ENCODE measurements at regions not wholly inside any gene's neighbourhood (a gene's known extent, or its start where the extent isn't known, plus 50 kb on each side); places are given as distances from the start of the nearest gene placed in this dataset.
"Not testable (repeated sequence)": the region's sequence is repeated elsewhere in the genome, so short reads cannot be mapped to it uniquely, and the experiment has no call there.

- DNase-seq (no peak), ATAC-seq (no peak)
- no peaks in the 10 kb centered on the region for H3K4me1 ChIP-seq
- intact Hi-C loops (cut with DNase I), result loop anchor here in 1 of 2 donors (10.0 kb wide), 1 partner anchor 237 kb away; no protein-coding TSS in a partner anchor
- H3K9me3 ChIP-seq, result no peaks in the 10 kb centered on the region
- no peaks in the 10 kb centered on the region for H3K27me3 ChIP-seq
- TF ChIP-seq CTCF (IDR thresholded peaks at IDR 0.05), result no peak
- H3K27ac ChIP-seq, result no peak overlapping the region
- peaks cover 0 to 10% of the 10 kb centered on the region in 2 donors for H3K36me3 ChIP-seq
- H3K4me3 ChIP-seq, result no peak overlapping the region
These were observed 111.9 kb upstream of the CHD2 start for GRCh38 chr15:92788196-92788595.

- not testable (repeated sequence) for H3K9me3 ChIP-seq, H3K27ac ChIP-seq, ATAC-seq, H3K4me1 ChIP-seq, H3K27me3 ChIP-seq, H3K4me3 ChIP-seq
- peak in 1 of 4 donors; percentile 51 for DNase-seq
- peaks cover 0 to 10% of the 10 kb centered on the region in 2 donors for H3K36me3 ChIP-seq
- intact Hi-C loops (cut with DNase I), result loop anchor here in 1 of 2 donors (10.0 kb wide), 1 partner anchor 236 kb away; no protein-coding TSS in a partner anchor
These were observed 111.3 kb upstream of the CHD2 start for GRCh38 chr15:92788793-92789192.

DNA sequence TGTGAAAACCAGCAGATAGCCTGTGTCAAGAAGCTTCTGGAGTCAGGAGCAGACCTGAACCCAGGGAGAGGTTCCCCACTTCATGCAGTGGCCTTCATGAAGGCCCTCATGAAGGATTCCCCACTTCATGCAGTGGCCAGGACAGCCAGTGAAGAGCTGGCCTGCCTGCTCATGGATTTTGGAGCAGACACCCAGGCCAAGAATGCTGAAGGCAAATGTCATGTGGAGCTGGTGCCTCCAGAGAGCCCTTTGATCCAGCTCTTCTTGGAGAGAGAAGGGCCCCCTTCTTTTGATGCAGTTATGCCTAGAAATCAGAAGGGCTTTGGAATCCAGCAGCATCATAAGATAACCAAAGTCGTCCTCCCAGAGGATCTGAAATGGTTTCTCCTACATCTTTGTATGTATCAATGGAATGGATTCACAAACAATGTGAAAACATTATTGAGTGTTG, 103.9 kb upstream of the CHD2 start:
- DNase-seq, result no peak
- no peak for TF ChIP-seq CTCF (IDR thresholded peaks at IDR 0.05)
- H3K4me3 ChIP-seq, result no peak overlapping the region
- H3K36me3 ChIP-seq, result no peaks in the 10 kb centered on the region
- no peaks in the 10 kb centered on the region for H3K9me3 ChIP-seq
- no peak overlapping the region for H3K27ac ChIP-seq
- intact Hi-C loops (cut with DNase I), result no loop called here
- H3K27me3 ChIP-seq, result no peaks in the 10 kb centered on the region
- no peak for ATAC-seq
- peaks cover 4 to 18% of the 10 kb centered on the region in 2 donors for H3K4me1 ChIP-seq

DNA sequence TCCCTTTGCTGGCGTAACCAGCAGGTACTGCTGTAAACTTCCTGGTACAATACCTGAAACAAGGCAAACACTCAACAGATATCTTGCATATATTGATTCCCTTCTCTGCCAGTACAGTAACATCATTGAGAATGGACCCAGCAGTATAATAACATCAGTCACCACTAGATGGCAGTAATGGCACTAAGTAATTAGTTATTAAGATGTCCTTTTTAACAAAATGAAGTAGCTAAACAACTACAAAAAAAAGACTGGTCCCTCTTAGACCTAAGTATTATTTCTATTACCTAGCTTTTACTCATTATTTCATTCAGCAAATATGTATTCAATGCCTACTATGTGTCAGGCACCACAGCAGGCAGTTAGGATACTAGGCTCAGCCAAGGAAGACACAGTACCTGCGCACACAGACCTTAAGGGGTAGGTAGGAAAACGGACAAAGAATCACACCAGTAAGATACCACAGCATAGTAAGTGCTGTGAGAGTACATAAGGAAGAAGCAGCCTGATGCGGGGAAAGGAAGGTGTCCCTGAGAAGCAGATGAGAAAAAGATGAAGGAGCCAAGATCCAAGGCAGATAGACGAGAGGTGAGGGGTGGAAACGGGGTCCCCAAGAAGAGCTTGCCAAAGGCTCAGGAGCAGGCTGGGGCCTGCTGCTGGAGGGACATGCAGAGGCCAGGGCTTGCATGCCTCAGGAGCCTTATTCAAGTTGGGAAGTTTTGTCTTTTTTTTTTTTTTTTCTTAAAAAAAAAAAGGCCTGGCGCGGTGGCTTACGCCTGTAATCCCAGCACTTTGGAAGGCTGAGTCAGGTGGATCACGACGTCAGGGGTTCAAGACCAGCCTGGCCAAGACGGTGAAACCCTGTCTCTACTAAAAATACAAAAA, 102.7 kb upstream of the CHD2 start:
- Histone ChIP-seq H3K27me3 (no peaks in the 10 kb centered on the region), H3K27ac (peak overlapping the region; percentile 60 to 72), H3K36me3 (no peaks in the 10 kb centered on the region), H3K9me3 (no peaks in the 10 kb centered on the region), H3K4me1 (peaks cover 15 to 30% of the 10 kb centered on the region in 2 donors), H3K4me3 (no peak overlapping the region)
- peak in 3 of 4 donors; percentile 18 to 84 (median 69) for DNase-seq
- peak; percentile 82 to 85 for TF ChIP-seq CTCF (IDR thresholded peaks at IDR 0.05)
- peak; percentile 78 for ATAC-seq
- intact Hi-C loops (cut with DNase I), result no loop called here

- no peaks in the 10 kb centered on the region for H3K36me3 ChIP-seq
- no peak for TF ChIP-seq CTCF (IDR thresholded peaks at IDR 0.05)
- H3K4me1 ChIP-seq, result peaks cover 27 to 56% of the 10 kb centered on the region in 2 donors
- no peak overlapping the region for H3K27ac ChIP-seq
- H3K27me3 ChIP-seq, result no peaks in the 10 kb centered on the region
- ATAC-seq, result no peak
- DNase-seq, result peak in 1 of 4 donors; percentile 13
- no peaks in the 10 kb centered on the region for H3K9me3 ChIP-seq
- H3K4me3 ChIP-seq, result no peak overlapping the region
- intact Hi-C loops (cut with DNase I), result loop anchor here in 1 of 2 donors (5.0 kb wide), 1 partner anchor 117 kb away; no protein-coding TSS in a partner anchor
These were observed 100.1 kb upstream of the CHD2 start for GRCh38 chr15:92800013-92800412.

DNA sequence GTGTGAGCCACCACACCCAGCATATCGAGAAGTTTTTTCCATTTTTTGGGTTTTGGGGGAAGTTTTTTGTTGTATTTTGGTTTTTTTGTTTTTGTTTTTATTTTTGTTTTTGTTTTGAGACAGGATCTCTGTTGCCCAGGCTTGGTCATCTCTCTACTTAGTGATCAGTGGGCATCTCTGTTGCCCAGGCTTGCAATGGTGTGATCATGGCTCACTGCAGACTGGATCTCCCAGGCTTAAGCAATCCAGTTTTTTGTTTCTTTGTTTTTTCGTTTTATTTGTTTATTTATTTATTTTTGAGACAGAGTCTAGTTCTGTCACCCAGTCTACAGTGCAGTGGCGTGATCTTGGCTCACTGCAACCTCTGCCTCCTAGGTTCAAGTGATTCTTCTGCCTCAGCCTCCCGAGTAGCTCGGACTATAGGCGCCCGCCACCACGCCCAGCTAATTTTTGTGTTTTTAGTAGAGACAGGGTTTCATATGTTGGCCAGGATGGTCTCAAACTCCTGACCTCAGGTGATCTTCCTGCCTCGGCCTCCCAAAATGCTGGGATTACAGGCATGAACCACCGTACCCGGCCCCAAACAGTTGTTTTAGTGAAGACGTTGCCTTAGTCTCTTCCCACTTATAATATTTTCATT, 99.6 kb upstream of the CHD2 start:
- intact Hi-C loops (cut with DNase I), result loop anchor here in 1 of 2 donors (5.0 kb wide), 1 partner anchor 117 kb away; no protein-coding TSS in a partner anchor
- peaks cover 33 to 62% of the 10 kb centered on the region in 2 donors for H3K4me1 ChIP-seq
- not testable (repeated sequence) for H3K27ac ChIP-seq, H3K9me3 ChIP-seq, ATAC-seq, H3K36me3 ChIP-seq, H3K27me3 ChIP-seq, H3K4me3 ChIP-seq
- peak in 1 of 4 donors; percentile 22 for DNase-seq

- peak overlapping the region; percentile 99 to 100 for H3K27ac ChIP-seq
- H3K27me3 ChIP-seq, H3K9me3 ChIP-seq, H3K4me3 ChIP-seq, H3K36me3 ChIP-seq: not testable (repeated sequence)
- DNase-seq (peak in 1 of 4 donors; percentile 44), ATAC-seq (peak; percentile 0)
- intact Hi-C loops (cut with DNase I), result loop anchor here in 1 of 2 donors (5.0 kb wide), 1 partner anchor 116 kb away; no protein-coding TSS in a partner anchor
- H3K4me1 ChIP-seq, result peaks cover 37 to 68% of the 10 kb centered on the region in 2 donors
These were observed 98.9 kb upstream of the CHD2 start for GRCh38 chr15:92801056-92801773.

Data from left lung (tissue), 4 donors.